Upper lobe of left lung (tissue), 6 donors: ENCODE measurements at regions not wholly inside any gene's neighbourhood (a gene's known extent, or its start where the extent isn't known, plus 50 kb on each side); places are given as distances from the start of the nearest gene placed in this dataset.

Experiments
- ATAC-seq, 2 donors: fragments of 200-7000 bp; cut with Tn5 transposase; one replicate each; pipeline ENCODE4 v1.9.1; 2022; ENCODE audit warnings: mild to moderate bottlenecking in 2 of 2, moderate library complexity in 2 of 2; ENCODE audit not compliant: low FRiP score in 2 of 2
- DNase-seq, 2 donors: peaks; one replicate each; pipeline ENCODE4 v3.0.0-alpha.2; 2019 to 2020
- H3K27ac ChIP-seq, 4 donors: fragments of 200-600 bp; sonication (generic); one replicate each; pipeline ENCODE4 v1.5.1; 2016 to 2019
- H3K27me3 ChIP-seq, 4 donors: fragments of 200-600 bp; sonication (generic); one replicate each; pipeline ENCODE4 v1.5.1; 2017 to 2019
- H3K36me3 ChIP-seq, 4 donors: fragments of 200-600 bp; sonication (generic); one replicate each; pipeline ENCODE4 v1.5.1; 2016 to 2019
- H3K4me1 ChIP-seq, 4 donors: fragments of 200-600 bp; sonication (generic); one replicate each; pipeline ENCODE4 v1.5.1; 2018 to 2019
- H3K4me3 ChIP-seq, 4 donors: fragments of 200-600 bp; sonication (generic); one replicate each; pipeline ENCODE4 v1.5.1; 2017 to 2019; ENCODE audit warnings: mild to moderate bottlenecking in 2 of 4, moderate library complexity in 1 of 4
- H3K9me3 ChIP-seq, 4 donors: fragments of 200-600 bp; sonication (generic); one replicate each; pipeline ENCODE4 v1.5.1; 2018 to 2019
- CTCF ChIP-seq, 6 experiments: fragments of 450-650 bp in 4 of 6; fragments of 200-600 bp in 2 of 6; sonication (generic) in 2 of 6; IDR thresholded peaks; one replicate each; pipeline ENCODE4 v1.5.1; 2016 to 2019; ENCODE audit warnings: antibody characterized with exemption in 6 of 6
- EP300 ChIP-seq, 4 donors: sonication (generic); formaldehyde crosslinking; IDR thresholded peaks; one replicate each; pipeline ENCODE4 v1.5.1; 2017; ENCODE audit warnings: antibody characterized with exemption in 4 of 4, control low read depth in 2 of 4
- POLR2A ChIP-seq, 4 donors: fragments of 450-650 bp; IDR thresholded peaks; one replicate each; pipeline ENCODE4 v1.5.1; 2016 to 2017; ENCODE audit warnings: antibody characterized with exemption in 4 of 4, mild to moderate bottlenecking in 2 of 4
- POLR2AphosphoS5 ChIP-seq, 2 donors: sonication (generic); formaldehyde crosslinking; IDR thresholded peaks; one replicate each; pipeline ENCODE4 v1.5.1; 2017; ENCODE audit warnings: antibody characterized with exemption in 2 of 2
- WGBS, 2 donors: methylation state at CpG; one replicate each; pipeline ENCODE4 v1.1.5; 2017 to 2018; 5-methylcytosine and 5-hydroxymethylcytosine counted together
- donor health status: DM: no; HTN: no; CAD: no; lungs with moderate emphysema.
- donor health status: DM: no; HTN: yes; CAD: no; lungs with severe emphysema.

GRCh38 chr3:63015614-63016309, 140.5 kb upstream of the CADPS start:
- Histone ChIP-seq H3K9me3 (no peaks in the 10 kb centered on the region), H3K4me3 (no peak overlapping the region), H3K27ac (no peak overlapping the region), H3K36me3 (no peaks in the 10 kb centered on the region), H3K4me1 (no peaks in the 10 kb centered on the region), H3K27me3 (no peaks in the 10 kb centered on the region)
- ATAC-seq: no peak
- DNase-seq: no peak
- 75 to 95% methylated on average over 6 to 11 of the region's 11 CpGs for WGBS, 2 donors
- TF ChIP-seq EP300 (IDR thresholded peaks at IDR 0.05) (no peak), POLR2A (IDR thresholded peaks at IDR 0.05) (no peak), POLR2AphosphoS5 (IDR thresholded peaks at IDR 0.05) (no peak), CTCF (IDR thresholded peaks at IDR 0.05) (no peak)

GRCh38 chr3:63022114-63022513, 146.9 kb upstream of the CADPS start:
- DNase-seq (no peak), ATAC-seq (no peak)
- no peak overlapping the region for H3K4me3 ChIP-seq
- H3K27ac ChIP-seq: no peak overlapping the region
- no peaks in the 10 kb centered on the region for H3K9me3 ChIP-seq
- 43 to 52% methylated on average over 2 of the region's 2 CpGs for WGBS, 2 donors
- no peak for TF ChIP-seq EP300 (IDR thresholded peaks at IDR 0.05)
- no peaks in the 10 kb centered on the region for H3K4me1 ChIP-seq
- no peaks in the 10 kb centered on the region for H3K27me3 ChIP-seq
- no peaks in the 10 kb centered on the region for H3K36me3 ChIP-seq

GRCh38 chr3:63026722-63027121, 151.5 kb upstream of the CADPS start:
- Histone ChIP-seq H3K27ac (no peak overlapping the region), H3K27me3 (no peaks in the 10 kb centered on the region), H3K4me1 (no peaks in the 10 kb centered on the region), H3K36me3 (no peaks in the 10 kb centered on the region), H3K9me3 (no peaks in the 10 kb centered on the region), H3K4me3 (no peak overlapping the region)
- ATAC-seq (peak in 1 of 2 donors; percentile 61), DNase-seq (peak in 1 of 2 donors; percentile 1)
- no peak for TF ChIP-seq CTCF (IDR thresholded peaks at IDR 0.05)
- TF ChIP-seq EP300 (IDR thresholded peaks at IDR 0.05): no peak
- TF ChIP-seq POLR2A (IDR thresholded peaks at IDR 0.05): no peak
- no peak for TF ChIP-seq POLR2AphosphoS5 (IDR thresholded peaks at IDR 0.05)
- WGBS, 2 donors: 74 to 80% methylated on average over 2 of the region's 2 CpGs

GRCh38 chr3:63029326-63029725, 154.1 kb upstream of the CADPS start:
- DNase-seq: no peak

GRCh38 chr3:63029921-63030320, 154.7 kb upstream of the CADPS start:
- Histone ChIP-seq H3K9me3 (no peaks in the 10 kb centered on the region), H3K4me3 (no peak overlapping the region), H3K36me3 (no peaks in the 10 kb centered on the region), H3K27ac (no peak overlapping the region), H3K27me3 (no peaks in the 10 kb centered on the region), H3K4me1 (no peaks in the 10 kb centered on the region)
- WGBS, 2 donors: 59 to 65% methylated on average over 1 of the region's 1 CpG
- no peak for DNase-seq
- ATAC-seq: no peak
- TF ChIP-seq POLR2A (IDR thresholded peaks at IDR 0.05) (no peak), EP300 (IDR thresholded peaks at IDR 0.05) (no peak), CTCF (IDR thresholded peaks at IDR 0.05) (no peak), POLR2AphosphoS5 (IDR thresholded peaks at IDR 0.05) (no peak)

More at GRCh38 chr3:63029326-63029725, 154.1 kb upstream of the CADPS start:
- H3K36me3 ChIP-seq: no peaks in the 10 kb centered on the region
- no peaks in the 10 kb centered on the region for H3K27me3 ChIP-seq
- H3K4me3 ChIP-seq: no peak overlapping the region
- WGBS, 2 donors: 68 to 79% methylated on average over 3 of the region's 3 CpGs
- no peaks in the 10 kb centered on the region for H3K9me3 ChIP-seq
- no peak for ATAC-seq
- no peaks in the 10 kb centered on the region for H3K4me1 ChIP-seq
- TF ChIP-seq POLR2AphosphoS5 (IDR thresholded peaks at IDR 0.05) (no peak), EP300 (IDR thresholded peaks at IDR 0.05) (no peak), CTCF (IDR thresholded peaks at IDR 0.05) (no peak)
- no peak overlapping the region for H3K27ac ChIP-seq
